ENCODE measurements at regions not wholly inside any gene's neighbourhood (a gene's known extent, or its start where the extent isn't known, plus 50 kb on each side); places are given as distances from the start of the nearest gene placed in this dataset.

DNA sequence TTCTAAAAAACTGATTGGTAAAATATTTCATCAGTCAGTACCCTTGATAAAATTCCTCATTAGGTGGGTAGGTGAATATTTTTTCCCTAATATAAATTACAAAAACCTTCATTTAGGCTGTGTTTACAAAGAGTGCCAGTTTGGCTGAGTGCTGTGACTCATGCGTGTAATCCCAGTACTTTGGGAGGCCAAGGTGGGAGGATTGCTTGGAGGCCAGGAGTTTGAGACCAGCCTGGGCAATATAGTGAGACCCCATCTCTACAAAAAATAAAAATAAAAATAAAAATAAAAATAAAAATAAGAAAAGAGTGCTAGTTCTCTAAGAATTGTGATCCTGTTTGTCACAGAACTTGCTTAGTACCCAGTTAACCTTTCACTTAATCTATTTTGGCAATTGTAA lies 398.4 kb upstream of the RGS6 start:
- TF ChIP-seq FUS (optimal IDR thresholded peaks at IDR 0.05; ENCODE audit: low read depth, low read length): no peak
- TF ChIP-seq, protein P1, sequence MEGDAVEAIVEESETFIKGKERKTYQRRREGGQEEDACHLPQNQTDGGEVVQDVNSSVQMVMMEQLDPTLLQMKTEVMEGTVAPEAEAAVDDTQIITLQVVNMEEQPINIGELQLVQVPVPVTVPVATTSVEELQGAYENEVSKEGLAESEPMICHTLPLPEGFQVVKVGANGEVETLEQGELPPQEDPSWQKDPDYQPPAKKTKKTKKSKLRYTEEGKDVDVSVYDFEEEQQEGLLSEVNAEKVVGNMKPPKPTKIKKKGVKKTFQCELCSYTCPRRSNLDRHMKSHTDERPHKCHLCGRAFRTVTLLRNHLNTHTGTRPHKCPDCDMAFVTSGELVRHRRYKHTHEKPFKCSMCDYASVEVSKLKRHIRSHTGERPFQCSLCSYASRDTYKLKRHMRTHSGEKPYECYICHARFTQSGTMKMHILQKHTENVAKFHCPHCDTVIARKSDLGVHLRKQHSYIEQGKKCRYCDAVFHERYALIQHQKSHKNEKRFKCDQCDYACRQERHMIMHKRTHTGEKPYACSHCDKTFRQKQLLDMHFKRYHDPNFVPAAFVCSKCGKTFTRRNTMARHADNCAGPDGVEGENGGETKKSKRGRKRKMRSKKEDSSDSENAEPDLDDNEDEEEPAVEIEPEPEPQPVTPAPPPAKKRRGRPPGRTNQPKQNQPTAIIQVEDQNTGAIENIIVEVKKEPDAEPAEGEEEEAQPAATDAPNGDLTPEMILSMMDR (IDR thresholded peaks at IDR 0.05 in 2 of 3, conservative IDR thresholded peaks at IDR 0.05 in 1 of 3; ENCODE audit: insufficient read depth in 2 of 3, low read depth in 1 of 3, low read length in 3 of 3): no peak
- no peak for TF ChIP-seq TCF7 (IDR thresholded peaks at IDR 0.05; ENCODE audit: borderline replicate concordance)
- no peak for TF ChIP-seq KDM1A (IDR thresholded peaks at IDR 0.05)
- TF ChIP-seq, protein P2, sequence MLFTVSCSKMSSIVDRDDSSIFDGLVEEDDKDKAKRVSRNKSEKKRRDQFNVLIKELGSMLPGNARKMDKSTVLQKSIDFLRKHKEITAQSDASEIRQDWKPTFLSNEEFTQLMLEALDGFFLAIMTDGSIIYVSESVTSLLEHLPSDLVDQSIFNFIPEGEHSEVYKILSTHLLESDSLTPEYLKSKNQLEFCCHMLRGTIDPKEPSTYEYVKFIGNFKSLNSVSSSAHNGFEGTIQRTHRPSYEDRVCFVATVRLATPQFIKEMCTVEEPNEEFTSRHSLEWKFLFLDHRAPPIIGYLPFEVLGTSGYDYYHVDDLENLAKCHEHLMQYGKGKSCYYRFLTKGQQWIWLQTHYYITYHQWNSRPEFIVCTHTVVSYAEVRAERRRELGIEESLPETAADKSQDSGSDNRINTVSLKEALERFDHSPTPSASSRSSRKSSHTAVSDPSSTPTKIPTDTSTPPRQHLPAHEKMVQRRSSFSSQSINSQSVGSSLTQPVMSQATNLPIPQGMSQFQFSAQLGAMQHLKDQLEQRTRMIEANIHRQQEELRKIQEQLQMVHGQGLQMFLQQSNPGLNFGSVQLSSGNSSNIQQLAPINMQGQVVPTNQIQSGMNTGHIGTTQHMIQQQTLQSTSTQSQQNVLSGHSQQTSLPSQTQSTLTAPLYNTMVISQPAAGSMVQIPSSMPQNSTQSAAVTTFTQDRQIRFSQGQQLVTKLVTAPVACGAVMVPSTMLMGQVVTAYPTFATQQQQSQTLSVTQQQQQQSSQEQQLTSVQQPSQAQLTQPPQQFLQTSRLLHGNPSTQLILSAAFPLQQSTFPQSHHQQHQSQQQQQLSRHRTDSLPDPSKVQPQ (CRISPR knock-in tag; IDR thresholded peaks at IDR 0.05; ENCODE audit: borderline replicate concordance): no peak
- no peak for TF ChIP-seq SRF (CRISPR knock-in tag; IDR thresholded peaks at IDR 0.05)
- TF ChIP-seq GTF2E2 (tag; IDR thresholded peaks at IDR 0.05): no peak
- no peak for TF ChIP-seq KAT7 (CRISPR knock-in tag; IDR thresholded peaks at IDR 0.05; ENCODE audit: borderline replicate concordance)
- no peak for TF ChIP-seq NONO (IDR thresholded peaks at IDR 0.05; ENCODE audit: low read depth in 2 of 2, low read length in 1 of 2)
- no peak for TF ChIP-seq RFX5 (IDR thresholded peaks at IDR 0.05; ENCODE audit: low read depth, low read length)

Data from K562 (cell line).